ENCODE measurements at regions not wholly inside any gene's neighbourhood (a gene's known extent, or its start where the extent isn't known, plus 50 kb on each side); places are given as distances from the start of the nearest gene placed in this dataset.

DNA sequence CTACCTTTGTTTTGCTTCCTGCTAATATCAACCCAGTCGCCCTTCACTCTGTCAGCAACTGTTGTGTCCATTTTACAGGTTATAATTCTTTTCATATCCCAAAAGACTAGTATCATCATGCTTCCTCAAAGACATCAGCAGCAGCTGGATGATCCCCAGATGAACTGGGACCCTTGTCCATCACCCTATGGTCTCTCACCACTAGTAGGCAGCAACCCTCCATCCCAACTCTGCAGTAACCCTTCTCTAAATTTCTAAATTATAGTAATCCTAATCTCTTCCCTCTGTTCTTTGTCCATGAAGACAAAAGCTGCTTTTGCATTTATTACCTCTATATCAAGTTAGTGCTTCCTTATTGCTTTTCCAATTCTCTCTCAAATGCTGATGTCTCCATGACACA lies 1025.8 kb downstream of the FAM181B start:
- in situ Hi-C loops (cut with HindIII; ENCODE audit: low pct_ligation_motif_present, low sequenced_read_pairs), result no loop called here

GRCh38 chr11:81705283-81705682 lies 1028.4 kb downstream of the FAM181B start:
- DNase-seq, result no peak
- in situ Hi-C loops (cut with HindIII; ENCODE audit: low pct_ligation_motif_present, low sequenced_read_pairs), result no loop called here

More for the DNA sequence above, 1025.8 kb downstream of the FAM181B start:
- H3K27me3 ChIP-seq (replicated peaks), result no peaks in the 10 kb centered on the region
- no peak for DNase-seq
- H3K4me3 ChIP-seq (ENCODE audit: low read depth, low read length), result no peak overlapping the region
- peak; percentile 49 for TF ChIP-seq CTCF (IDR thresholded peaks at IDR 0.05; ENCODE audit: low read depth, low read length, missing control alignments)
- H3K36me3 ChIP-seq (replicated peaks), result no peaks in the 10 kb centered on the region
- H3K27ac ChIP-seq, result no peak overlapping the region

DNA sequence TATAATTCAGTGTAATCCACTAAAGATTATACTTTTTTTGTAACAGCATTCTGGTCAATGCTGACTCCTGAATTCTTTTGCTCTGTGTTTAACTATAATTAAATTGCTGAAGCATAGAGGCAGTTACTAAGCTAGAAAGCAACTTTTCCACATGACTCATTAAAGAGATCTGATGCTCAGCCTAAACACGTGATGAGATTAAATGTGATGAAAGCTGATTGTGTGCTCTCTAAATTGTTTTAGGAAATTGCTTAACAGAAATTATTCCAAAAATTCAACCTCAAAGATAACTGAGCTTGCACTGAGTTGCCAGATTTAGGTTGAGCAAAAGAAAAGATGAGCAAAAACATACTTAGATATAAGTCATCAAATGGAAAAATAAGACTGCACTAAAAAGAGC lies 1033.6 kb downstream of the FAM181B start:
- Histone ChIP-seq H3K27me3 (replicated peaks) (no peaks in the 10 kb centered on the region), H3K36me3 (replicated peaks) (no peaks in the 10 kb centered on the region), H3K4me3 (ENCODE audit: low read depth, low read length) (no peak overlapping the region), H3K27ac (no peak overlapping the region)
- no peak for DNase-seq
- in situ Hi-C loops (cut with HindIII; ENCODE audit: low pct_ligation_motif_present, low sequenced_read_pairs), result no loop called here
- TF ChIP-seq CTCF (IDR thresholded peaks at IDR 0.05; ENCODE audit: low read depth, low read length, missing control alignments), result no peak

More at GRCh38 chr11:81705283-81705682, 1028.4 kb downstream of the FAM181B start:
- Histone ChIP-seq H3K27ac (no peak overlapping the region), H3K4me3 (ENCODE audit: low read depth, low read length) (no peak overlapping the region), H3K36me3 (replicated peaks) (no peaks in the 10 kb centered on the region), H3K27me3 (replicated peaks) (no peaks in the 10 kb centered on the region)
- TF ChIP-seq CTCF (IDR thresholded peaks at IDR 0.05; ENCODE audit: low read depth, low read length, missing control alignments), result no peak

- no peaks in the 10 kb centered on the region for H3K36me3 ChIP-seq (replicated peaks)
- H3K4me3 ChIP-seq (ENCODE audit: low read depth, low read length), result no peak overlapping the region
- DNase-seq, result no peak
- in situ Hi-C loops (cut with HindIII; ENCODE audit: low pct_ligation_motif_present, low sequenced_read_pairs), result no loop called here
- H3K27ac ChIP-seq, result no peak overlapping the region
- no peak for TF ChIP-seq CTCF (IDR thresholded peaks at IDR 0.05; ENCODE audit: low read depth, low read length, missing control alignments)
- H3K27me3 ChIP-seq (replicated peaks), result no peaks in the 10 kb centered on the region
These were observed 1046.6 kb downstream of the FAM181B start for GRCh38 chr11:81687057-81687456.

DNA sequence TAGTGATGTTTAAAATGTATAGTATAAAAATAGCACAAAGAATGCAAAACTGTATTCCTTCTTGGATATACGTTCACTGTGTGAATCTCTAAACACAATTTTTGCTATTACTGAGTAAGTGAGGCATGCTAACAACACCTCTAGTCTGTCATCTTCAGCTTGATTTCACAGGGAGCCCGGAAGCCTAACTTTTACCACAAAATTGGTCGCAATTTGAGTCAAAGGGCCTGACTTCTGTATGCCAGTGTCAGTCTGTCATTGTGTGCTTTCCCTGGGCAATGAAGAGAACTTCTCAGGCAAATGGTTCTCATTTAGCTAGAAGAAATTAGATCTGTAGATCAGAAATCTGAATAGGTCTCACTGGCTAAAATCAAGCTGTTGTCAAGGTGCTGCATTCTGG lies 1059.5 kb downstream of the FAM181B start:
- Histone ChIP-seq H3K27ac (no peak overlapping the region), H3K4me3 (ENCODE audit: low read depth, low read length) (no peak overlapping the region), H3K27me3 (replicated peaks) (no peaks in the 10 kb centered on the region), H3K36me3 (replicated peaks) (no peaks in the 10 kb centered on the region)
- TF ChIP-seq CTCF (IDR thresholded peaks at IDR 0.05; ENCODE audit: low read depth, low read length, missing control alignments), result no peak
- in situ Hi-C loops (cut with HindIII; ENCODE audit: low pct_ligation_motif_present, low sequenced_read_pairs), result no loop called here
- no peak for DNase-seq

GRCh38 chr11:81673001-81673400 lies 1060.7 kb downstream of the FAM181B start:
- TF ChIP-seq CTCF (IDR thresholded peaks at IDR 0.05; ENCODE audit: low read depth, low read length, missing control alignments), result no peak
- in situ Hi-C loops (cut with HindIII; ENCODE audit: low pct_ligation_motif_present, low sequenced_read_pairs), result no loop called here
- no peaks in the 10 kb centered on the region for H3K36me3 ChIP-seq (replicated peaks)
- no peak overlapping the region for H3K27ac ChIP-seq
- DNase-seq, result peak; percentile 57
- H3K4me3 ChIP-seq (ENCODE audit: low read depth, low read length), result no peak overlapping the region
- no peaks in the 10 kb centered on the region for H3K27me3 ChIP-seq (replicated peaks)

Data from brain microvascular endothelial cell (primary cell).